ENCODE measurements at regions not wholly inside any gene's neighbourhood (a gene's known extent, or its start where the extent isn't known, plus 50 kb on each side); places are given as distances from the start of the nearest gene placed in this dataset.

DNA sequence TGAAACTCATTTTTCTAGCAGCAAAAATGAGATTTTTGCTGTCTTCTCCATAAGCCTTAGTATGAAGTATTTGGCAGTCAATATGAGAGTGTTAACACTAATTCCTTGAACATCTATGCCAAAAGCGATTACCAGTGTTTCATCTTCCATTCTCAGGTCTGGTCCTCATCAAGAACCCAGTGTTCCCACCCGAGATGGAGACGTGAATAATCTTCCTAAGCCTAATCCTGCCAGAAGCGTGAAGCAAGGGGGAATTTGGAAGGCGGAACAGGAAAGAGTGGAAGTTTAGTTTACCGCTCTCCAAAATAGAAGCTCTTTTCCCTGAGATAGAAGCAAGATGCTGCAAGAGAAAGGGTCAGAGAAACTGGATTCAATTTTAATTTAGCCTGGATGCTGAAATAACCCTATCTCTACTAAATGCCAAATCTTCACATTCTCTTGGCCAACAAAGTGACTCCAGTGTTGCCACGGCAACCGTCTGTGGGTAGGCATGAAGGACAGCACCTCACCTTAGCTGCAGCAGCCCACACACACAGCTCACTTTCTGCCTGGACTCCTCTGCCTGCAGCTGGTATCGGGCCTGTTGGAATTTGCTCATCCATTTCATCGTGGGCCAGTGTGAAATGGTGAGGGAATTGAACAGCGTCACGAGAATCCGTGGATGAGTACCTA is 711.1 kb downstream of the CBLN2 start:
- TF ChIP-seq, protein P1, sequence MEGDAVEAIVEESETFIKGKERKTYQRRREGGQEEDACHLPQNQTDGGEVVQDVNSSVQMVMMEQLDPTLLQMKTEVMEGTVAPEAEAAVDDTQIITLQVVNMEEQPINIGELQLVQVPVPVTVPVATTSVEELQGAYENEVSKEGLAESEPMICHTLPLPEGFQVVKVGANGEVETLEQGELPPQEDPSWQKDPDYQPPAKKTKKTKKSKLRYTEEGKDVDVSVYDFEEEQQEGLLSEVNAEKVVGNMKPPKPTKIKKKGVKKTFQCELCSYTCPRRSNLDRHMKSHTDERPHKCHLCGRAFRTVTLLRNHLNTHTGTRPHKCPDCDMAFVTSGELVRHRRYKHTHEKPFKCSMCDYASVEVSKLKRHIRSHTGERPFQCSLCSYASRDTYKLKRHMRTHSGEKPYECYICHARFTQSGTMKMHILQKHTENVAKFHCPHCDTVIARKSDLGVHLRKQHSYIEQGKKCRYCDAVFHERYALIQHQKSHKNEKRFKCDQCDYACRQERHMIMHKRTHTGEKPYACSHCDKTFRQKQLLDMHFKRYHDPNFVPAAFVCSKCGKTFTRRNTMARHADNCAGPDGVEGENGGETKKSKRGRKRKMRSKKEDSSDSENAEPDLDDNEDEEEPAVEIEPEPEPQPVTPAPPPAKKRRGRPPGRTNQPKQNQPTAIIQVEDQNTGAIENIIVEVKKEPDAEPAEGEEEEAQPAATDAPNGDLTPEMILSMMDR (conservative IDR thresholded peaks at IDR 0.05; ENCODE audit: low read depth, low read length): no peak
- no peak for TF ChIP-seq EZH2 (IDR thresholded peaks at IDR 0.05; ENCODE audit: borderline replicate concordance, low read depth, low read length, poor library complexity, severe bottlenecking)

All from A673 (cell line).